Stomach (tissue), 8 donors: ENCODE measurements at regions not wholly inside any gene's neighbourhood (a gene's known extent, or its start where the extent isn't known, plus 50 kb on each side); places are given as distances from the start of the nearest gene placed in this dataset.

Experiments
- DNase-seq, 2 donors: peaks; one replicate each; pipeline versions ENCODE4 v3.0.0 to v3.0.0-alpha.2; 2013 to 2019
- H3K27ac ChIP-seq, 5 donors: fragments of 200-600 bp in 4 of 5; sonication (generic) in 4 of 5; one replicate each; pipeline ENCODE4 v1.5.1; 2013 to 2019; ENCODE audit warnings: mild to moderate bottlenecking in 1 of 5, moderate library complexity in 1 of 5
- H3K27me3 ChIP-seq, 3 donors: fragments of 200-600 bp; sonication (generic); one replicate each; pipeline ENCODE4 v1.5.1; 2017 to 2019; ENCODE audit warnings: mixed run types in 1 of 3
- H3K36me3 ChIP-seq, 4 donors: fragments of 200-600 bp; sonication (generic); 1 replicate in 3 of 4; 2 replicates in 1 of 4; pipeline ENCODE4 v1.5.1; 2016 to 2019
- H3K4me1 ChIP-seq, 4 donors: fragments of 200-600 bp; sonication (generic); one replicate each; pipeline ENCODE4 v1.5.1; 2016 to 2019
- H3K4me3 ChIP-seq, 4 donors: fragments of 200-600 bp; sonication (generic) in 3 of 4; one replicate each; pipeline ENCODE4 v1.5.1; 2016 to 2019; ENCODE audit warnings: mild to moderate bottlenecking in 1 of 4
- H3K9me3 ChIP-seq, 4 donors: fragments of 200-600 bp; sonication (generic); one replicate each; pipeline ENCODE4 v1.5.1; 2016 to 2019
- EP300 ChIP-seq: sonication (generic); formaldehyde crosslinking; IDR thresholded peaks from one replicate; pipeline ENCODE4 v1.6.1; 2017; ENCODE audit warnings: antibody characterized with exemption
- POLR2A ChIP-seq, 4 donors: fragments of 450-650 bp; IDR thresholded peaks; one replicate each; pipeline ENCODE4 v1.6.1; 2016; ENCODE audit warnings: antibody characterized with exemption in 4 of 4, control low read depth in 2 of 4, mild to moderate bottlenecking in 1 of 4, moderate library complexity in 1 of 4
- POLR2AphosphoS5 ChIP-seq, 3 donors: sonication (generic); formaldehyde crosslinking; IDR thresholded peaks; one replicate each; pipeline ENCODE4 v1.6.1; 2016; ENCODE audit warnings: antibody characterized with exemption in 3 of 3
- WGBS, 5 donors: extraction: QIAGEN DNeasy Blood & Tissue Kit in 3 of 5; methylation state at CpG; one replicate each; pipeline versions ENCODE4 v1.1.5 to v1.1.7; 2013 to 2018; 5-methylcytosine and 5-hydroxymethylcytosine counted together
- intact Hi-C: fragments of 100-400 bp; cut with DNase I; formaldehyde crosslinking; loops from one replicate; pipeline ENCODE4 v1.15.1; 2023; ENCODE audit warnings: low total_unique reads
- TF ChIP-seq, protein P1 (sequence below), 7 experiments: fragments of 450-650 bp in 4 of 7; fragments of 200-600 bp in 3 of 7; sonication (generic) in 3 of 7; IDR thresholded peaks; one replicate each; pipeline ENCODE4 v1.5.1; 2016 to 2019; ENCODE audit warnings: antibody characterized with exemption in 7 of 7, control low read depth in 2 of 7, mild to moderate bottlenecking in 1 of 7
- donor health status: healthy with polysubstance abuse.
- donor health status: Bipolar disorder and iron deficiency.
- donor health status: healthy.

DNA sequence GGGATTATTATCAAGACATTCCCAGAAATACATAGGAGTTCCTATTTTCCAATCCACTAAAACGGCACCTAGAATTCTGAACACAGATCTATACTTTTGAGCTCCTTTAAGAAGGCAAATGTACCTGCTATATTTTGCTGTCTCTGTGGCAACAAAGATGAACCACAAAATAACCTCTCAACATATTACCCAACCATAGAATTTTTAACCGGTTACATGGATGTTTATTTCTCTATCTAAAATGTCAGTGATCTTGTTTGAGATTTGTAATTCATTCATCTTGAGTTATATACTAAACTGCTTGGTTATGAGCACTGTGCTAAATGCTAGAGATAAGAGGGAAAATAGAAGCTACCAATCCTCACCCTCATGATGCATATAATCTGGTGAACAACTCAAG, 117.5 kb upstream of the HMGCLL1 start:
- 84 to 94% (median 91%) methylated on average over 2 of the region's 2 CpGs for WGBS, 5 donors
- H3K9me3 ChIP-seq, result no peaks in the 10 kb centered on the region
- no peak for DNase-seq
- intact Hi-C loops, result no loop called here
- H3K27me3 ChIP-seq, result no peaks in the 10 kb centered on the region
- peaks cover 0 to 6% (median 0%) of the 10 kb centered on the region in 4 donors for H3K4me1 ChIP-seq
- no peak for TF ChIP-seq POLR2A (IDR thresholded peaks at IDR 0.05)
- TF ChIP-seq, protein P1, sequence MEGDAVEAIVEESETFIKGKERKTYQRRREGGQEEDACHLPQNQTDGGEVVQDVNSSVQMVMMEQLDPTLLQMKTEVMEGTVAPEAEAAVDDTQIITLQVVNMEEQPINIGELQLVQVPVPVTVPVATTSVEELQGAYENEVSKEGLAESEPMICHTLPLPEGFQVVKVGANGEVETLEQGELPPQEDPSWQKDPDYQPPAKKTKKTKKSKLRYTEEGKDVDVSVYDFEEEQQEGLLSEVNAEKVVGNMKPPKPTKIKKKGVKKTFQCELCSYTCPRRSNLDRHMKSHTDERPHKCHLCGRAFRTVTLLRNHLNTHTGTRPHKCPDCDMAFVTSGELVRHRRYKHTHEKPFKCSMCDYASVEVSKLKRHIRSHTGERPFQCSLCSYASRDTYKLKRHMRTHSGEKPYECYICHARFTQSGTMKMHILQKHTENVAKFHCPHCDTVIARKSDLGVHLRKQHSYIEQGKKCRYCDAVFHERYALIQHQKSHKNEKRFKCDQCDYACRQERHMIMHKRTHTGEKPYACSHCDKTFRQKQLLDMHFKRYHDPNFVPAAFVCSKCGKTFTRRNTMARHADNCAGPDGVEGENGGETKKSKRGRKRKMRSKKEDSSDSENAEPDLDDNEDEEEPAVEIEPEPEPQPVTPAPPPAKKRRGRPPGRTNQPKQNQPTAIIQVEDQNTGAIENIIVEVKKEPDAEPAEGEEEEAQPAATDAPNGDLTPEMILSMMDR (IDR thresholded peaks at IDR 0.05), result no peak
- no peak for TF ChIP-seq EP300
- TF ChIP-seq POLR2AphosphoS5 (IDR thresholded peaks at IDR 0.05), result no peak
- no peak overlapping the region for H3K4me3 ChIP-seq
- no peaks in the 10 kb centered on the region for H3K36me3 ChIP-seq
- no peak overlapping the region for H3K27ac ChIP-seq

DNA sequence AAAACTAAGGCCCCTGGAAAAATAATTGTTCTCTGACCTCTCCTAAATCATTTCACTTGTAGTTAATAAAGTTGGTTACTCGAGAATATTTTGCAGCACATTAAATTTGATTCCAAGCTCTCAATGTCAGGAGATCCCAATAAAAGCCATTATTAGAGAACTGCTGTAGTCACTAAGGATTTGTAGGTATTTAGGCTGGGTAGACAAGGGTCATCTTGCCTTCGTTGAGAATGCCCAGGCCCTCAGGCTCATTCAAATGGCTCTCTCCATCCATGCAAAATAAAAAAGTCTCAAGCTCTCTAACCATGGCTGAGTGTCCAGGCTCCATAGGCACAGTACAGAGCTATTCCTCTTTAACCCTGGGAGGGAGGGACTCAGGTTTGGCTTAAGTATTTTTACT, 117.0 kb upstream of the HMGCLL1 start:
- Histone ChIP-seq H3K27ac (no peak overlapping the region), H3K36me3 (no peaks in the 10 kb centered on the region), H3K27me3 (no peaks in the 10 kb centered on the region), H3K4me1 (peaks cover 0 to 6% (median 0%) of the 10 kb centered on the region in 4 donors), H3K4me3 (no peak overlapping the region), H3K9me3 (no peaks in the 10 kb centered on the region)
- WGBS, 5 donors, result 54 to 74% (median 69%) methylated on average over 2 of the region's 2 CpGs
- intact Hi-C loops, result no loop called here
- TF ChIP-seq POLR2A (IDR thresholded peaks at IDR 0.05), result no peak
- TF ChIP-seq, protein P1 (IDR thresholded peaks at IDR 0.05), result no peak
- TF ChIP-seq EP300, result no peak
- TF ChIP-seq POLR2AphosphoS5 (IDR thresholded peaks at IDR 0.05), result no peak
- DNase-seq, result no peak

DNA sequence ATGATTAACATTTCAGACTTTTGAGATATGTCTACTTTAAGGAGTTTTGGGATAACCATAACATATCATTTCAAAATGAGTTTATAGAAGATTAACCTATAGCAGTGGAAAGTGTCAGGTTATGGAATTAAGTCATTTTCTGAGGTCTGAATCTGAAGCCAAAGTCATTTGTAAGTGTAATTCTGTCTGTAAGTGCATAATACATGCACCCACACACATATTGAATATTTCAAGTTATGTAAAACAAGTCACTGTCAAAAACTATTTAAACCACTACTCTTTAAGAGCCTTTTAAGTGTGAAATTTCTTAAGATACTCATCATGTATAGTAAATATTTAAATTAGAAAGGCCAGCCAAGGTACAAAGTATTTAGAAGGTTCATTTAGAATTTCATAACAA, 115.8 kb upstream of the HMGCLL1 start:
- Histone ChIP-seq H3K9me3 (no peaks in the 10 kb centered on the region), H3K4me1 (peaks cover 0 to 6% (median 0%) of the 10 kb centered on the region in 4 donors), H3K27ac (no peak overlapping the region), H3K27me3 (no peaks in the 10 kb centered on the region), H3K4me3 (no peak overlapping the region), H3K36me3 (no peaks in the 10 kb centered on the region)
- TF ChIP-seq, protein P1 (IDR thresholded peaks at IDR 0.05), result no peak
- TF ChIP-seq POLR2A (IDR thresholded peaks at IDR 0.05) (no peak), POLR2AphosphoS5 (IDR thresholded peaks at IDR 0.05) (no peak), EP300 (no peak)
- intact Hi-C loops, result no loop called here
- no peak for DNase-seq

DNA sequence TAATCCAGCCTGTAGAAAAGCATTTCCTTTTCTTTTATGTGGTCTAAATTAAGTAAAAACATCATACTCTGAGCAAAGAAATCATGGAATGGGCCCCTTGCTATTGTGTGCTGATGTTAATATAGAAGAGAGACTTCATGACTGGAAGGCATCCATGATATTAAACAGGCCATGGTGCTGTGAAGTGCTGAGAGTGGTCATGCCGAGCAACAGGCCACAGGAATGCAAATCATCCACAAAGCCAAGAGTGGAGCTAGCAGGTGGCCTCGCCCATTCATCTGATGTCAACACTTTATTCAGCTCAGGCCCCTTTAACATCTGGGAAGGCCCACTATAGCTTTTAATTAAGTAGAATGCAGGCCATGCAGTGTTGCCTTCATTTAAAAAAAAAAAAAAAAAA, 115.2 kb upstream of the HMGCLL1 start:
- Histone ChIP-seq H3K4me3 (no peak overlapping the region), H3K27ac (no peak overlapping the region), H3K4me1 (peaks cover 0 to 6% (median 0%) of the 10 kb centered on the region in 4 donors), H3K9me3 (no peaks in the 10 kb centered on the region), H3K36me3 (no peaks in the 10 kb centered on the region), H3K27me3 (no peaks in the 10 kb centered on the region)
- TF ChIP-seq, protein P1 (IDR thresholded peaks at IDR 0.05), result no peak
- peak in 1 of 3 donors; percentile 47 for TF ChIP-seq POLR2AphosphoS5 (IDR thresholded peaks at IDR 0.05)
- peak in 1 of 2 donors; percentile 74 for DNase-seq
- WGBS, 5 donors, result 37 to 57% (median 53%) methylated on average over 2 of the region's 2 CpGs
- intact Hi-C loops, result no loop called here
